ENCODE measurements at regions not wholly inside any gene's neighbourhood (a gene's known extent, or its start where the extent isn't known, plus 50 kb on each side); places are given as distances from the start of the nearest gene placed in this dataset.

- WGBS (ENCODE audit: insufficient coverage) = no CpG with 5 or more reads among the region's 2 CpGs
- Mint-ChIP-seq H3K27me3 (ENCODE audit: low read depth in 2 of 2) (no peaks in the 10 kb centered on the region), H3K36me3 (no peaks in the 10 kb centered on the region), H3K4me3 (no peak overlapping the region), H3K4me1 (no peaks in the 10 kb centered on the region), H3K27ac (no peak overlapping the region), H3K9me3 (peaks cover 11 to 27% of the 10 kb centered on the region in 2 donors)
- no peaks in the 10 kb centered on the region for H3K27me3 ChIP-seq (ENCODE audit: control insufficient read depth, insufficient read depth, low read length)
- H3K4me1 ChIP-seq (ENCODE audit: control insufficient read depth, insufficient read depth, low read length) = no peaks in the 10 kb centered on the region
- H3K36me3 ChIP-seq (ENCODE audit: control insufficient read depth, insufficient read depth, low read length) = no peaks in the 10 kb centered on the region
- ATAC-seq (no peak), DNase-seq (no peak)
- H3K9me3 ChIP-seq (ENCODE audit: control insufficient read depth, insufficient read depth, low read length) = no peaks in the 10 kb centered on the region
- TF ChIP-seq CTCF (IDR thresholded peaks at IDR 0.05) = no peak
- no peak overlapping the region for H3K4me3 ChIP-seq (ENCODE audit: low read length)
- intact Hi-C loops (cut with micrococcal nuclease) = no loop called here
- no peak overlapping the region for H3K27ac ChIP-seq (ENCODE audit: low read length)
These were observed 318.4 kb upstream of the RGS18 start for GRCh38 chr1:191839891-191840290.

- H3K4me1 ChIP-seq (ENCODE audit: control insufficient read depth, insufficient read depth, low read length) = no peaks in the 10 kb centered on the region
- no peak overlapping the region for H3K4me3 ChIP-seq (ENCODE audit: low read length)
- WGBS (ENCODE audit: insufficient coverage) = no CpG with 5 or more reads among the region's 1 CpG
- TF ChIP-seq CTCF (IDR thresholded peaks at IDR 0.05) = no peak
- ATAC-seq (no peak), DNase-seq (no peak)
- Mint-ChIP-seq H3K27me3 (ENCODE audit: low read depth in 2 of 2) (no peaks in the 10 kb centered on the region), H3K36me3 (peaks cover 5% of the 10 kb centered on the region), H3K4me1 (no peaks in the 10 kb centered on the region), H3K9me3 (peaks cover 7 to 9% of the 10 kb centered on the region in 2 donors), H3K4me3 (no peak overlapping the region), H3K27ac (no peak overlapping the region)
- H3K36me3 ChIP-seq (ENCODE audit: control insufficient read depth, insufficient read depth, low read length) = no peaks in the 10 kb centered on the region
- H3K27me3 ChIP-seq (ENCODE audit: control insufficient read depth, insufficient read depth, low read length) = no peaks in the 10 kb centered on the region
- H3K27ac ChIP-seq (ENCODE audit: low read length) = no peak overlapping the region
- intact Hi-C loops (cut with micrococcal nuclease) = no loop called here
- H3K9me3 ChIP-seq (ENCODE audit: control insufficient read depth, insufficient read depth, low read length) = peaks cover under 1% of the 10 kb centered on the region
These were observed 306.3 kb upstream of the RGS18 start for GRCh38 chr1:191851799-191852595.

GRCh38 chr1:191852907-191853306, 305.4 kb upstream of the RGS18 start:
- intact Hi-C loops (cut with micrococcal nuclease) = no loop called here
- no peaks in the 10 kb centered on the region for H3K27me3 Mint-ChIP-seq (ENCODE audit: low read depth in 2 of 2)

More at GRCh38 chr1:191852907-191853306, 305.4 kb upstream of the RGS18 start:
- TF ChIP-seq CTCF (IDR thresholded peaks at IDR 0.05) = no peak
- no peaks in the 10 kb centered on the region for H3K27me3 ChIP-seq (ENCODE audit: control insufficient read depth, insufficient read depth, low read length)
- Mint-ChIP-seq H3K36me3 (peaks cover 5% of the 10 kb centered on the region), H3K9me3 (peaks cover 7 to 11% of the 10 kb centered on the region in 2 donors), H3K27ac (no peak overlapping the region), H3K4me1 (no peaks in the 10 kb centered on the region), H3K4me3 (no peak overlapping the region)
- H3K9me3 ChIP-seq (ENCODE audit: control insufficient read depth, insufficient read depth, low read length) = no peaks in the 10 kb centered on the region
- no peaks in the 10 kb centered on the region for H3K4me1 ChIP-seq (ENCODE audit: control insufficient read depth, insufficient read depth, low read length)
- WGBS (ENCODE audit: insufficient coverage) = no CpG with 5 or more reads among the region's 1 CpG
- no peaks in the 10 kb centered on the region for H3K36me3 ChIP-seq (ENCODE audit: control insufficient read depth, insufficient read depth, low read length)
- no peak overlapping the region for H3K4me3 ChIP-seq (ENCODE audit: low read length)
- ATAC-seq (no peak), DNase-seq (no peak)
- no peak overlapping the region for H3K27ac ChIP-seq (ENCODE audit: low read length)

Data from natural killer cell (primary cell).